ENCODE measurements at regions not wholly inside any gene's neighbourhood (a gene's known extent, or its start where the extent isn't known, plus 50 kb on each side); places are given as distances from the start of the nearest gene placed in this dataset.

- Histone ChIP-seq H3K4me1 (no peaks in the 10 kb centered on the region), H3K36me3 (no peaks in the 10 kb centered on the region), H3K4me3 (no peak overlapping the region), H3K27me3 (no peaks in the 10 kb centered on the region), H3K27ac (no peak overlapping the region), H3K9me3 (no peaks in the 10 kb centered on the region)
- TF ChIP-seq, protein P1, sequence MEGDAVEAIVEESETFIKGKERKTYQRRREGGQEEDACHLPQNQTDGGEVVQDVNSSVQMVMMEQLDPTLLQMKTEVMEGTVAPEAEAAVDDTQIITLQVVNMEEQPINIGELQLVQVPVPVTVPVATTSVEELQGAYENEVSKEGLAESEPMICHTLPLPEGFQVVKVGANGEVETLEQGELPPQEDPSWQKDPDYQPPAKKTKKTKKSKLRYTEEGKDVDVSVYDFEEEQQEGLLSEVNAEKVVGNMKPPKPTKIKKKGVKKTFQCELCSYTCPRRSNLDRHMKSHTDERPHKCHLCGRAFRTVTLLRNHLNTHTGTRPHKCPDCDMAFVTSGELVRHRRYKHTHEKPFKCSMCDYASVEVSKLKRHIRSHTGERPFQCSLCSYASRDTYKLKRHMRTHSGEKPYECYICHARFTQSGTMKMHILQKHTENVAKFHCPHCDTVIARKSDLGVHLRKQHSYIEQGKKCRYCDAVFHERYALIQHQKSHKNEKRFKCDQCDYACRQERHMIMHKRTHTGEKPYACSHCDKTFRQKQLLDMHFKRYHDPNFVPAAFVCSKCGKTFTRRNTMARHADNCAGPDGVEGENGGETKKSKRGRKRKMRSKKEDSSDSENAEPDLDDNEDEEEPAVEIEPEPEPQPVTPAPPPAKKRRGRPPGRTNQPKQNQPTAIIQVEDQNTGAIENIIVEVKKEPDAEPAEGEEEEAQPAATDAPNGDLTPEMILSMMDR (IDR thresholded peaks at IDR 0.05): no peak
- DNase-seq: no peak
- ATAC-seq: peak; percentile 50
- intact Hi-C loops (cut with DNase I): no loop called here
These were observed 90.9 kb upstream of the BOD1 start for GRCh38 chr5:173707392-173707791.

DNA sequence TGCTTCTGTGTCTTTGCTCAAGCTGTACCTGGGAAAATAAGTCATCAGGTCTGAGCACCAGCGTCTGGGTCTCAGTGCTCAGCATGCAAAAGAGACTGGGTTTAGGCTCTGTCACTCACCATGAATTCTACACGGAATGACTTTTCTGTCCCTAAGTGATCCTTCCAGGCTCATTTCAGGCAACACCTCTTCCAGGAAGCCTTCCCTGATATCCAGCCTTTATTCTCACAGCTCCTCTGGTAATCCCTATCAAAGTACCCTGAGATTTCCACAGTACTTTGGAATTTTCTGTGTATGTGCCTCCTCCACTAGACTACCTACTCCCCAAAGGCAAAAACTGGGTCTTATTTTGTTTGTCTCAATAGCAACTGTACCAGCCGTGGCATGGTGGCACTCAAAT is 92.7 kb upstream of the BOD1 start:
- no peak for ATAC-seq
- Histone ChIP-seq H3K27me3 (no peaks in the 10 kb centered on the region), H3K4me3 (no peak overlapping the region), H3K36me3 (no peaks in the 10 kb centered on the region), H3K4me1 (no peaks in the 10 kb centered on the region), H3K9me3 (no peaks in the 10 kb centered on the region), H3K27ac (no peak overlapping the region)
- DNase-seq: no peak
- TF ChIP-seq, protein P1 (IDR thresholded peaks at IDR 0.05): no peak
- intact Hi-C loops (cut with DNase I): no loop called here

DNA sequence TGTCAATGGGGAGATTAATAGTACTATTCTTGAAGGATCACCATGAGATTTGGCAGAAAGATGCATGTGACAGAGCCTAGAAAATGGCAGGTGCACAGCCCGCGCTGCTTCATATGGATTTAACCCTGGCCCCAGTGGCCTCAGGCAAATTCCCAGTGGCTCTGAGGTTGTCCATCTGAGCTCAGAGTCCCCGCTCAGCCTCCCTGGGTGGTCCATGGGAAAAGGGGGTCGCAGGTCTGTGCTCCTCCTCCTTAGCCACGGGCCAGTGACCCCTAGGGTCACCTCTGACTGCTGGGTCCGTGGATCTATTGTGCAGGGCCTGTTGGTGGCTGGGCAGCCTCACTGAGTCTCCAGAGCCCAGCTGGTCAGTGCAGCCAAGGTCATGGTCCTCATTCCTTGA is 93.3 kb upstream of the BOD1 start:
- DNase-seq (no peak), ATAC-seq (no peak)
- no peaks in the 10 kb centered on the region for H3K27me3 ChIP-seq
- H3K9me3 ChIP-seq: no peaks in the 10 kb centered on the region
- no peak overlapping the region for H3K27ac ChIP-seq
- intact Hi-C loops (cut with DNase I): no loop called here
- TF ChIP-seq, protein P1 (IDR thresholded peaks at IDR 0.05): no peak
- no peaks in the 10 kb centered on the region for H3K36me3 ChIP-seq
- no peak overlapping the region for H3K4me3 ChIP-seq
- peaks cover 0 to 2% of the 10 kb centered on the region in 2 donors for H3K4me1 ChIP-seq

- intact Hi-C loops (cut with DNase I): no loop called here
- DNase-seq (no peak), ATAC-seq (no peak)
- H3K27ac ChIP-seq: no peak overlapping the region
- no peaks in the 10 kb centered on the region for H3K27me3 ChIP-seq
- no peaks in the 10 kb centered on the region for H3K9me3 ChIP-seq
- H3K4me3 ChIP-seq: no peak overlapping the region
- H3K36me3 ChIP-seq: no peaks in the 10 kb centered on the region
- H3K4me1 ChIP-seq: peaks cover 0 to 4% of the 10 kb centered on the region in 2 donors
- TF ChIP-seq, protein P1 (IDR thresholded peaks at IDR 0.05): no peak
These were observed 94.1 kb upstream of the BOD1 start for GRCh38 chr5:173710528-173710927.

DNA sequence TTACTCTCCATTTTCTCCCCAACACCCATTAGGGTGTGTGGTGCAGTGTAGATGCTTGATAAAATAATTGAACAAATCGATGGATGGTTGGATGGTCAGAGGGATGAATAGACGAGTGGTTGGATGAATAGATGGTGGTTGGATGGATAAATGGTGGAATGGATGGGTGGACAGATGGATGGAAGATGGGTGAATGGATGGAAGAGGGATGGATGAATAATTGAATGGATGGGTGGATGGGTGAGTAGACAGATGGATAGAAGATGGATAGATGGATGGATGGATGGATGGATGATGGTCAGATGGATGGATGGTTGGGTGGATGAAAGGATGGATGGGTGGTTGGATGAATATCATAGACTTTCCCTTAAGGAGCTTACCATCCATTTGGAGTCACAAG is 95.0 kb upstream of the BOD1 start:
- H3K27ac ChIP-seq: no peak overlapping the region
- ATAC-seq (no peak), DNase-seq (no peak)
- H3K4me3 ChIP-seq: no peak overlapping the region
- H3K27me3 ChIP-seq: no peaks in the 10 kb centered on the region
- peaks cover 0 to 4% of the 10 kb centered on the region in 2 donors for H3K4me1 ChIP-seq
- no peaks in the 10 kb centered on the region for H3K36me3 ChIP-seq
- intact Hi-C loops (cut with DNase I): no loop called here
- TF ChIP-seq, protein P1 (IDR thresholded peaks at IDR 0.05): no peak
- no peaks in the 10 kb centered on the region for H3K9me3 ChIP-seq

All from left lung (tissue), 4 donors.